CD8-positive, alpha-beta memory T cell (primary cell): ENCODE measurements at regions not wholly inside any gene's neighbourhood (a gene's known extent, or its start where the extent isn't known, plus 50 kb on each side); places are given as distances from the start of the nearest gene placed in this dataset.
"Not testable (repeated sequence)": the region's sequence is repeated elsewhere in the genome, so short reads cannot be mapped to it uniquely, and the experiment has no call there.

Experiments
- CTCF ChIA-PET: fragments of 350-600 bp; sonication (Branson Sonifier 250); formaldehyde crosslinking; loops from one replicate; lab custom pipeline; 2021; ENCODE audit warnings: antibody characterized with exemption; lab: Charles Lee
- POLR2A ChIA-PET: fragments of 350-600 bp; sonication (Branson Sonifier 250); formaldehyde crosslinking; loops from one replicate; lab custom pipeline; 2021; ENCODE audit warnings: antibody characterized with exemption; lab: Charles Lee
- DNase-seq, 5 donors: peaks; one replicate each; pipeline versions ENCODE4 v3.0.0 to v3.0.0-alpha.2; 2020 to 2022; ENCODE audit warnings: mixed read lengths in 1 of 5
- H3K27ac ChIP-seq: one replicate; pipeline ENCODE4 v1.7.0; 2013; ENCODE audit warnings: low read depth, mild to moderate bottlenecking, low read length, moderate library complexity
- H3K27me3 ChIP-seq: 2 replicates; pipeline ENCODE4 v1.7.0; 2013; ENCODE audit warnings: low read length, mild to moderate bottlenecking; ENCODE audit not compliant: insufficient read depth, poor library complexity, severe bottlenecking
- H3K36me3 ChIP-seq: 2 replicates; pipeline ENCODE4 v1.7.0; 2013; ENCODE audit warnings: mild to moderate bottlenecking, low read length, moderate library complexity; ENCODE audit not compliant: insufficient read depth
- H3K4me1 ChIP-seq: 2 replicates; pipeline ENCODE4 v1.7.0; 2013; ENCODE audit warnings: mild to moderate bottlenecking, low read length, moderate library complexity; ENCODE audit not compliant: insufficient read depth
- H3K4me3 ChIP-seq: 2 replicates; pipeline ENCODE4 v1.7.0; 2013; ENCODE audit warnings: mild to moderate bottlenecking, low read length
- H3K9me3 ChIP-seq: 2 replicates; pipeline ENCODE4 v1.7.0; 2013; ENCODE audit warnings: mild to moderate bottlenecking, low read length
- H3K27ac Mint-ChIP-seq, 8 donors: one replicate each; pipeline ENCODE4 v1.8.0; 2020 to 2021; ENCODE audit warnings: mixed read lengths in 8 of 8, mild to moderate bottlenecking in 6 of 8, inconsistent platforms in 3 of 8, moderate library complexity in 3 of 8
- H3K27me3 Mint-ChIP-seq, 2 donors: one replicate each; pipeline ENCODE4 v1.8.0; 2020 to 2021; ENCODE audit warnings: mixed read lengths in 2 of 2, mild to moderate bottlenecking in 1 of 2, moderate library complexity in 1 of 2
- H3K36me3 Mint-ChIP-seq, 3 donors: one replicate each; pipeline ENCODE4 v1.8.0; 2020 to 2021; ENCODE audit warnings: mixed read lengths in 3 of 3, inconsistent platforms in 1 of 3, mild to moderate bottlenecking in 1 of 3
- H3K4me1 Mint-ChIP-seq, 3 donors: one replicate each; pipeline ENCODE4 v1.8.0; 2020 to 2021; ENCODE audit warnings: mixed read lengths in 3 of 3, inconsistent platforms in 1 of 3, mild to moderate bottlenecking in 1 of 3
- H3K4me3 Mint-ChIP-seq, 7 donors: one replicate each; pipeline ENCODE4 v1.8.0; 2020 to 2021; ENCODE audit warnings: mixed read lengths in 7 of 7, mild to moderate bottlenecking in 6 of 7, moderate library complexity in 4 of 7, inconsistent platforms in 2 of 7
- H3K9me3 Mint-ChIP-seq, 5 donors: one replicate each; pipeline ENCODE4 v1.8.0; 2020 to 2022; ENCODE audit warnings: mixed read lengths in 5 of 5, mild to moderate bottlenecking in 3 of 5, moderate library complexity in 2 of 5, inconsistent platforms in 1 of 5

DNA sequence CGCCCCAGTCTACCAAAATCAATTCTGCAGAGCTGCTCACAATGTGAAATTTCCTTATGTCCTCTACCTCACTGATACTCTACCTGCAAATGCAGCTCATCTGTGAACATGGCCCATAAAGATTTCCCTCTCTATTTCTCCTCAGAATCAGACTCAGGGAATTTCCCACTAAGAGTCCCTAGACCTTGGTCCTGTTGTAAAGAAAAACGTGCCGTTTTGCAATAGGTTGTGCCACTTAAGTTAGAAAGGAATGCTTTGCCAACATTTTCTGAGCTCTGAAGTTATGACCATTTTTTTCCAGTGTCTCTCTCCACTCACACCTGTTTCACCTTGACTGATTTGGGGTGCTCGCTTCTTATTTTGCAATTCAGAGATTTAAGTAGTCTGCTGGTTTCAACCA is 100.7 kb downstream of the SPDYE17 start:
- H3K27me3 ChIP-seq, H3K36me3 ChIP-seq, H3K9me3 Mint-ChIP-seq, H3K4me3 Mint-ChIP-seq, CTCF ChIA-PET, H3K27me3 Mint-ChIP-seq, POLR2A ChIA-PET, H3K27ac Mint-ChIP-seq, H3K4me1 ChIP-seq, H3K4me1 Mint-ChIP-seq, H3K4me3 ChIP-seq, DNase-seq, H3K36me3 Mint-ChIP-seq, H3K27ac ChIP-seq, H3K9me3 ChIP-seq: not testable (repeated sequence)

DNA sequence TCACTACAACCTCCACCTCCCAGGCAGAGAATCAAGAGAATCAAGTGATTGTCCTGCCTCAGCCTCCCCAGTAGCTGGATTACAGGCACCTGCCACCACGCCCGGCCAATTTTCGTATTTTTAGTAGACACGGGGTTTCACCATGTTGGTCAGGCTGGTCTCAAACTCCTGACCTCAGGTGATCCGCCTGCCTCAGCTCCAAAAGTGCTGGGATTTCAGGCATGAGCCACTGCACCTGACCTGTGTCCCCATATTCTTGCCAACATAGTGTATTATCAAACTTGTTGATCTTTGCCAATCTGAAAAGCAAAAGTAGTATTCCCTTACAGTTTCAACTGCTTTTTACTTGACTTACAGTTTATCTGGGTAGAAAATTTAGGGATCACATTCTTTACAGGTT is 101.7 kb downstream of the SPDYE17 start:
- H3K36me3 Mint-ChIP-seq, H3K27ac Mint-ChIP-seq: not testable (repeated sequence)
- peaks cover 3 to 11% of the 10 kb centered on the region in 2 donors for H3K27me3 Mint-ChIP-seq

DNA sequence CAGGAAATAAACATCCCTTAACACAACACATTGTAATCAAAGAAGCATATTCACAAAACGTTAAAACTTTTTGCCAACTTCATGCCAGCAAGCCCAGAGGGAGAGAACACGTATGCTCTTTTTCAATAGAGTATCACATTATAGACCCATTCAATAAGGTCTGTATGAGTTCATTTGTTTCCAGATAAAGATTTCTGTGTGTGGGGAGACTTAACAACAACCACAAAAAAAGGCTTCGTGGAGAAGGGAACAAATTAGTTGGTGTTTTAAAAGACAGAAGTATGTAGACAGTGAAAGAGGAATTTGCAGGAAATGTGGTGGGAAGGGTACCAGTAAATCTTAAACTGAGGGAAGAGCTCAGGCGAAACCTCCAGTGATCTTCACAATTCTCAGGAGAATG is 103.4 kb downstream of the SPDYE17 start:
- H3K9me3 ChIP-seq, H3K4me1 ChIP-seq, H3K36me3 Mint-ChIP-seq, POLR2A ChIA-PET, H3K4me3 Mint-ChIP-seq, H3K4me3 ChIP-seq, H3K4me1 Mint-ChIP-seq, DNase-seq, H3K9me3 Mint-ChIP-seq, H3K27me3 ChIP-seq, H3K27ac Mint-ChIP-seq, H3K27ac ChIP-seq, CTCF ChIA-PET, H3K36me3 ChIP-seq: not testable (repeated sequence)
- peaks cover 3 to 11% of the 10 kb centered on the region in 2 donors for H3K27me3 Mint-ChIP-seq

More for the DNA sequence above, 101.7 kb downstream of the SPDYE17 start:
- CTCF ChIA-PET, H3K4me3 ChIP-seq, H3K4me3 Mint-ChIP-seq, POLR2A ChIA-PET, DNase-seq, H3K4me1 Mint-ChIP-seq, H3K9me3 Mint-ChIP-seq, H3K27ac ChIP-seq, H3K36me3 ChIP-seq, H3K9me3 ChIP-seq, H3K4me1 ChIP-seq, H3K27me3 ChIP-seq: not testable (repeated sequence)

- POLR2A ChIA-PET, DNase-seq: not testable (repeated sequence)
Observed at GRCh38 chr7:76927741-76928393, 104.3 kb downstream of the SPDYE17 start.

GRCh38 chr7:76926416-76926815 is 105.7 kb downstream of the SPDYE17 start:
- H3K9me3 Mint-ChIP-seq, H3K4me3 Mint-ChIP-seq, DNase-seq, H3K4me1 ChIP-seq, H3K27me3 ChIP-seq, H3K4me1 Mint-ChIP-seq, CTCF ChIA-PET, H3K27ac Mint-ChIP-seq, H3K9me3 ChIP-seq, H3K27ac ChIP-seq, H3K36me3 ChIP-seq, H3K36me3 Mint-ChIP-seq, POLR2A ChIA-PET, H3K4me3 ChIP-seq: not testable (repeated sequence)
- peaks cover 3 to 13% of the 10 kb centered on the region in 2 donors for H3K27me3 Mint-ChIP-seq

More at GRCh38 chr7:76927741-76928393, 104.3 kb downstream of the SPDYE17 start:
- H3K36me3 ChIP-seq, H3K27ac ChIP-seq, H3K27me3 ChIP-seq, CTCF ChIA-PET, H3K27me3 Mint-ChIP-seq, H3K4me1 ChIP-seq, H3K36me3 Mint-ChIP-seq, H3K4me3 Mint-ChIP-seq, H3K4me3 ChIP-seq, H3K9me3 ChIP-seq, H3K27ac Mint-ChIP-seq, H3K9me3 Mint-ChIP-seq, H3K4me1 Mint-ChIP-seq: not testable (repeated sequence)

- H3K27ac ChIP-seq, H3K4me3 Mint-ChIP-seq, H3K36me3 Mint-ChIP-seq, H3K9me3 ChIP-seq, H3K4me1 Mint-ChIP-seq, H3K27ac Mint-ChIP-seq, POLR2A ChIA-PET, H3K4me1 ChIP-seq, H3K27me3 ChIP-seq, CTCF ChIA-PET, H3K4me3 ChIP-seq, H3K36me3 ChIP-seq, H3K9me3 Mint-ChIP-seq, DNase-seq: not testable (repeated sequence)
- peaks cover 2 to 15% of the 10 kb centered on the region in 2 donors for H3K27me3 Mint-ChIP-seq
Observed at GRCh38 chr7:76924756-76925155, 107.4 kb downstream of the SPDYE17 start.

DNA sequence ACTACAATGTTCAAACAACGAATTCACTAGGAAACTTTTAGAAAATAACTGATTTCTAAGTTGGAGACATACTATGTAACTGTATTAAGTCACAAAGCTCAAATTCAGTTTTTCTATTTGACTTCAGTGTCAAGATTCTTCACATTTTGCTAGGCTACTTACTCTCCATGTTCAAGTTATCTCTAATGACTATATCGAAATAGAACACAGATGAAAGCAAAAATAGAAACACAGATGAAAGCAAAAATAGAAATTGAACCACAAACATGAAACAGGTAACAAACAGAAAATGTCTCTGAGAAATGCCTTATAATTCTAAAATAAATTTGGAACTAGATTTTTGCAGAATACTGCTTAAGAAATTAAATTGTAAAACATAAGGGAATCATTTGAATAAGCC is 113.5 kb downstream of the SPDYE17 start:
- H3K27ac Mint-ChIP-seq, CTCF ChIA-PET, DNase-seq, H3K4me1 ChIP-seq, H3K27ac ChIP-seq, POLR2A ChIA-PET, H3K9me3 ChIP-seq, H3K4me1 Mint-ChIP-seq, H3K9me3 Mint-ChIP-seq, H3K36me3 ChIP-seq, H3K4me3 Mint-ChIP-seq, H3K27me3 ChIP-seq, H3K4me3 ChIP-seq, H3K36me3 Mint-ChIP-seq: not testable (repeated sequence)
- H3K27me3 Mint-ChIP-seq = peaks cover 2 to 13% of the 10 kb centered on the region in 2 donors

- DNase-seq, H3K27ac ChIP-seq, H3K9me3 ChIP-seq, H3K9me3 Mint-ChIP-seq, H3K27me3 ChIP-seq, H3K4me3 ChIP-seq, H3K27ac Mint-ChIP-seq, H3K4me1 ChIP-seq, H3K36me3 ChIP-seq, CTCF ChIA-PET, H3K36me3 Mint-ChIP-seq, H3K4me3 Mint-ChIP-seq, H3K27me3 Mint-ChIP-seq, POLR2A ChIA-PET: not testable (repeated sequence)
- H3K4me1 Mint-ChIP-seq = peaks cover 8 to 15% (median 13%) of the 10 kb centered on the region in 3 donors
Observed at GRCh38 chr7:76914361-76914760, 117.8 kb downstream of the SPDYE17 start.
